ENCODE measurements at regions not wholly inside any gene's neighbourhood (a gene's known extent, or its start where the extent isn't known, plus 50 kb on each side); places are given as distances from the start of the nearest gene placed in this dataset.

GRCh38 chr17:5699814-5700213, 115.5 kb upstream of the NLRP1 start:
- Histone ChIP-seq H4K20me1 (ENCODE audit: control insufficient read depth, insufficient read depth, low read depth, low read length) (no peaks in the 10 kb centered on the region), H3K4me1 (ENCODE audit: control insufficient read depth, low read length) (no peaks in the 10 kb centered on the region), H3K9me3 (ENCODE audit: control insufficient read depth, insufficient read depth, low read length) (no peaks in the 10 kb centered on the region), H3K4me2 (ENCODE audit: low read length) (no peak overlapping the region), H3K27ac (ENCODE audit: low read depth, low read length) (no peak overlapping the region), H3K4me3 (ENCODE audit: low read length) (no peak overlapping the region), H3K27me3 (ENCODE audit: control insufficient read depth, low read length) (peaks cover 7% of the 10 kb centered on the region; the same call in 1 of the 2 replicates), H3F3A (ENCODE audit: control insufficient read depth, insufficient read depth) (no peaks in the 10 kb centered on the region), H3K79me2 (ENCODE audit: control insufficient read depth, low read length) (no peaks in the 10 kb centered on the region), H3K9me2 (replicated peaks; ENCODE audit: control insufficient read depth, low read length) (no peaks in the 10 kb centered on the region), H3K36me3 (ENCODE audit: control insufficient read depth, low read length) (no peaks in the 10 kb centered on the region)
- TF ChIP-seq, protein P1, sequence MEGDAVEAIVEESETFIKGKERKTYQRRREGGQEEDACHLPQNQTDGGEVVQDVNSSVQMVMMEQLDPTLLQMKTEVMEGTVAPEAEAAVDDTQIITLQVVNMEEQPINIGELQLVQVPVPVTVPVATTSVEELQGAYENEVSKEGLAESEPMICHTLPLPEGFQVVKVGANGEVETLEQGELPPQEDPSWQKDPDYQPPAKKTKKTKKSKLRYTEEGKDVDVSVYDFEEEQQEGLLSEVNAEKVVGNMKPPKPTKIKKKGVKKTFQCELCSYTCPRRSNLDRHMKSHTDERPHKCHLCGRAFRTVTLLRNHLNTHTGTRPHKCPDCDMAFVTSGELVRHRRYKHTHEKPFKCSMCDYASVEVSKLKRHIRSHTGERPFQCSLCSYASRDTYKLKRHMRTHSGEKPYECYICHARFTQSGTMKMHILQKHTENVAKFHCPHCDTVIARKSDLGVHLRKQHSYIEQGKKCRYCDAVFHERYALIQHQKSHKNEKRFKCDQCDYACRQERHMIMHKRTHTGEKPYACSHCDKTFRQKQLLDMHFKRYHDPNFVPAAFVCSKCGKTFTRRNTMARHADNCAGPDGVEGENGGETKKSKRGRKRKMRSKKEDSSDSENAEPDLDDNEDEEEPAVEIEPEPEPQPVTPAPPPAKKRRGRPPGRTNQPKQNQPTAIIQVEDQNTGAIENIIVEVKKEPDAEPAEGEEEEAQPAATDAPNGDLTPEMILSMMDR (IDR thresholded peaks at IDR 0.05; ENCODE audit: low read depth, low read length, poor library complexity, severe bottlenecking), result no peak
- no peak for TF ChIP-seq EZH2phosphoT487 (IDR thresholded peaks at IDR 0.05; ENCODE audit: borderline replicate concordance, low read length)

DNA sequence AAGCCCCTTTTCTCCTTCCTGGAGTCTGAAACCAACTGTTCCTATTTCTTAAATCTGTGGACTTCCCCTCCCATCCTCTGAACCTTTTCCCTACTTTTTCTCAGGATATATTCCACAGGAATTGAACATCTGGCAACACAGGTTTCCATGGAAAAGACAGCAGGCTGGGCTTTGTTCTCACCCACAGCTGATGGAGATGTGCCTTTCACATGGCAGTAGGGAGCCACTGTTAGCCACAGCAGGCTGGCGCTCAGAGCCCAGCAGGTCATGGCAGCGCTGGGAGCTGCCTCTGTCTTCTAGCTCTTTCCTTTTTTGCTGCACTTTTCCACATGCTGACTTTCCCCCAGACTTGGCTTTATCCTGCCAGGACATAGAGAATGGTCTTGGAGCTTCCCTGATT, 116.4 kb upstream of the NLRP1 start:
- no peak overlapping the region for H3K4me3 ChIP-seq (ENCODE audit: low read length)
- no peaks in the 10 kb centered on the region for H3F3A ChIP-seq (ENCODE audit: control insufficient read depth, insufficient read depth)
- no peaks in the 10 kb centered on the region for H3K79me2 ChIP-seq (ENCODE audit: control insufficient read depth, low read length)
- peaks cover 7% of the 10 kb centered on the region; the same call in 1 of the 2 replicates for H3K27me3 ChIP-seq (ENCODE audit: control insufficient read depth, low read length)
- no peaks in the 10 kb centered on the region for H3K4me1 ChIP-seq (ENCODE audit: control insufficient read depth, low read length)
- H4K20me1 ChIP-seq (ENCODE audit: control insufficient read depth, insufficient read depth, low read depth, low read length), result no peaks in the 10 kb centered on the region
- no peaks in the 10 kb centered on the region for H3K36me3 ChIP-seq (ENCODE audit: control insufficient read depth, low read length)
- H3K27ac ChIP-seq (ENCODE audit: low read depth, low read length), result no peak overlapping the region
- no peak for TF ChIP-seq EZH2phosphoT487 (IDR thresholded peaks at IDR 0.05; ENCODE audit: borderline replicate concordance, low read length)
- TF ChIP-seq, protein P1 (IDR thresholded peaks at IDR 0.05; ENCODE audit: low read depth, low read length, poor library complexity, severe bottlenecking), result no peak
- H3K4me2 ChIP-seq (ENCODE audit: low read length), result no peak overlapping the region
- H3K9me2 ChIP-seq (replicated peaks; ENCODE audit: control insufficient read depth, low read length), result no peaks in the 10 kb centered on the region
- H3K9me3 ChIP-seq (ENCODE audit: control insufficient read depth, insufficient read depth, low read length), result no peaks in the 10 kb centered on the region

- no peak overlapping the region for H3K27ac ChIP-seq (ENCODE audit: low read depth, low read length)
- no peaks in the 10 kb centered on the region for H4K20me1 ChIP-seq (ENCODE audit: control insufficient read depth, insufficient read depth, low read depth, low read length)
- no peaks in the 10 kb centered on the region for H3F3A ChIP-seq (ENCODE audit: control insufficient read depth, insufficient read depth)
- no peaks in the 10 kb centered on the region for H3K79me2 ChIP-seq (ENCODE audit: control insufficient read depth, low read length)
- H3K4me3 ChIP-seq (ENCODE audit: low read length), result no peak overlapping the region
- H3K27me3 ChIP-seq (ENCODE audit: control insufficient read depth, low read length), result peaks cover 7% of the 10 kb centered on the region; the same call in 1 of the 2 replicates
- TF ChIP-seq EZH2phosphoT487 (IDR thresholded peaks at IDR 0.05; ENCODE audit: borderline replicate concordance, low read length), result no peak
- TF ChIP-seq, protein P1 (IDR thresholded peaks at IDR 0.05; ENCODE audit: low read depth, low read length, poor library complexity, severe bottlenecking), result no peak
- H3K36me3 ChIP-seq (ENCODE audit: control insufficient read depth, low read length), result no peaks in the 10 kb centered on the region
- no peaks in the 10 kb centered on the region for H3K9me3 ChIP-seq (ENCODE audit: control insufficient read depth, insufficient read depth, low read length)
- H3K9me2 ChIP-seq (replicated peaks; ENCODE audit: control insufficient read depth, low read length), result no peaks in the 10 kb centered on the region
- no peak overlapping the region for H3K4me2 ChIP-seq (ENCODE audit: low read length)
- no peaks in the 10 kb centered on the region for H3K4me1 ChIP-seq (ENCODE audit: control insufficient read depth, low read length)
These were observed 117.1 kb upstream of the NLRP1 start for GRCh38 chr17:5701381-5701780.
